ENCODE measurements at regions not wholly inside any gene's neighbourhood (a gene's known extent, or its start where the extent isn't known, plus 50 kb on each side); places are given as distances from the start of the nearest gene placed in this dataset.

GRCh38 chr6:100944644-100945043 lies 63.5 kb upstream of the ASCC3 start:
- H3K4me3 Mint-ChIP-seq = no peak overlapping the region
- peaks cover 0 to 4% (median 0%) of the 10 kb centered on the region in 3 donors for H3K27me3 Mint-ChIP-seq
- peaks cover 0 to 13% of the 10 kb centered on the region in 2 donors for H3K36me3 Mint-ChIP-seq
- DNase-seq (no peak), ATAC-seq (ENCODE audit: low read depth in 2 of 2) (no peak)
- no peak overlapping the region for H3K27ac Mint-ChIP-seq
- peaks cover 12 to 52% (median 24%) of the 10 kb centered on the region in 7 donors for H3K9me3 Mint-ChIP-seq
- H3K4me1 Mint-ChIP-seq = no peaks in the 10 kb centered on the region

- Mint-ChIP-seq H3K4me1 (no peaks in the 10 kb centered on the region), H3K9me3 (peaks cover 8 to 41% (median 18%) of the 10 kb centered on the region in 7 donors), H3K27ac (no peak overlapping the region), H3K27me3 (peaks cover 0 to 5% (median 0%) of the 10 kb centered on the region in 3 donors), H3K36me3 (peaks cover 0 to 10% of the 10 kb centered on the region in 2 donors), H3K4me3 (no peak overlapping the region)
- no peak for ATAC-seq (ENCODE audit: low read depth in 2 of 2)
- no peak for DNase-seq
Observed at GRCh38 chr6:100946021-100946540, 65.0 kb upstream of the ASCC3 start.

DNA sequence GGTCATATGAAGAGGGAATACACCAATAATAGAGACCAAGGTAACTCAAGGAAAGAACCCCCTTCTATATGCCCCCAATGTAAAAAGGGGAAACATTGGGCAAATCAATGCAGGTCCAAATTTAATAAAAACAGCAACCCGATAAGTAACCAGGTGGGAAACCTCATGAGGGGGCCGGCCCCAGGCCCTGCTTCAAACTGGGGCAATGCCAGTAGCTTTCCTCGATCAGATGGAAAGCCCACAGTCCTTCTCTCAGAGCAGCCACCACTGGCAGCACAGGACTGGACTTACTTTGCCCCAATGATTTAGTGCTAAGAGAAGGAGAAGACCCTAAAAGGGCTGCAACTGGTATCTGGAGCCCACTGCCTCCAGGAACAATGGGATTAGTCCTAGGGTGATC lies 65.6 kb upstream of the ASCC3 start:
- ATAC-seq (ENCODE audit: low read depth in 2 of 2) = no peak
- H3K9me3 Mint-ChIP-seq = peaks cover 8 to 38% (median 17%) of the 10 kb centered on the region in 7 donors

GRCh38 chr6:100948381-100949133 lies 67.4 kb upstream of the ASCC3 start:
- H3K4me1 Mint-ChIP-seq = no peaks in the 10 kb centered on the region

More for the DNA sequence above, 65.6 kb upstream of the ASCC3 start:
- H3K4me3 Mint-ChIP-seq = no peak overlapping the region
- peaks cover 0 to 8% of the 10 kb centered on the region in 2 donors for H3K36me3 Mint-ChIP-seq
- H3K4me1 Mint-ChIP-seq = no peaks in the 10 kb centered on the region
- H3K27me3 Mint-ChIP-seq = peaks cover 0 to 8% (median 0%) of the 10 kb centered on the region in 3 donors
- no peak overlapping the region for H3K27ac Mint-ChIP-seq
- DNase-seq = no peak

GRCh38 chr6:100952006-100952405 lies 70.9 kb upstream of the ASCC3 start:
- Mint-ChIP-seq H3K4me3 (no peak overlapping the region), H3K36me3 (peaks cover 0 to 8% of the 10 kb centered on the region in 2 donors), H3K27ac (peak overlapping the region in 1 of 6 donors; percentile 76), H3K9me3 (peaks cover 8 to 26% (median 12%) of the 10 kb centered on the region in 7 donors), H3K4me1 (no peaks in the 10 kb centered on the region), H3K27me3 (peaks cover 0 to 4% (median 0%) of the 10 kb centered on the region in 3 donors)
- ATAC-seq (ENCODE audit: low read depth in 2 of 2) (no peak), DNase-seq (no peak)

More at GRCh38 chr6:100948381-100949133, 67.4 kb upstream of the ASCC3 start:
- no peak for DNase-seq
- no peak for ATAC-seq (ENCODE audit: low read depth in 2 of 2)
- Mint-ChIP-seq H3K36me3 (peaks cover 0 to 8% of the 10 kb centered on the region in 2 donors), H3K27ac (no peak overlapping the region), H3K27me3 (peaks cover 0 to 8% (median 0%) of the 10 kb centered on the region in 3 donors), H3K4me3 (no peak overlapping the region), H3K9me3 (peaks cover 8 to 33% (median 15%) of the 10 kb centered on the region in 7 donors)

DNA sequence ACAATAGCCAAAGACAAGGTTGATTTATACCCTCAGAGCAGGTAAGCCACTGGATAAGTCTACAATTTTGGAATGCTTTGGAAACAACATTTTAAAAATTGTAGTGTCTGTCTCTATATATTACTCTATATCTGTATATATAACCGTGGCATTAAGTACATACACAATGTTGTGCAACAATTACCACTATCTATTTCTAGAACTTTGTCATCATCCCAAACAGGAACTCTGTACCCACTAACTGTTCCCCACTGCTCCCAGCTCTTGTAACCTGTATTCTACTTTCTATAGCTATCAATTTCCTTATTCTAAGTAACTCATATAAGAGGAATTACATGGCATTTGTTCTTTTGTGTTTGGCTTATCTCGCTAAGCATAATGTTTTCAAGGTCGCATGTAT lies 78.2 kb upstream of the ASCC3 start:
- H3K9me3 Mint-ChIP-seq = peaks cover 0 to 2% (median 0%) of the 10 kb centered on the region in 7 donors
- H3K27me3 Mint-ChIP-seq = peaks cover 0 to 3% (median 0%) of the 10 kb centered on the region in 3 donors
- H3K36me3 Mint-ChIP-seq = peaks cover 0 to 4% of the 10 kb centered on the region in 2 donors
- ATAC-seq (ENCODE audit: low read depth in 2 of 2) (no peak), DNase-seq (no peak)
- H3K4me1 Mint-ChIP-seq = no peaks in the 10 kb centered on the region
- H3K4me3 Mint-ChIP-seq = no peak overlapping the region
- H3K27ac Mint-ChIP-seq = no peak overlapping the region

DNA sequence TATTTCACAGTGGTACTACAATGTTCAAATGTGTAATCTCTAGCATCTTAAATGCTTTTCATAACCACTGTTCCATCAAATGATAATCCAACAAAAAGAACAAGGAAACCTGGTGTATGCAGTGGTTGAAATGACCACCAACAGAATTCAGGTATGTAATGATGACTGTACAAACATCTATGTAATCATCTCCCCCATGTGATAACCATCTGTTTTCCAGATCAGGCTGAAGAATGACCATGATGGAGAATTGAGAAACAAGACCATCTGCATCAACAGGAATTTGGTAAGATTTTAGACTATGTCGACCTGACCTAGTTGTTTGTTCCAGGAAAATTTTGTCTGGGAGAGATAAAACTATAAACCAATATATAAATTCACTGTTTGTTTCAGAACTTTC lies 81.3 kb upstream of the ASCC3 start:
- H3K27ac Mint-ChIP-seq = no peak overlapping the region
- no peaks in the 10 kb centered on the region for H3K4me1 Mint-ChIP-seq
- H3K4me3 Mint-ChIP-seq = no peak overlapping the region
- no peak for ATAC-seq (ENCODE audit: low read depth in 2 of 2)
- H3K36me3 Mint-ChIP-seq = peaks cover 0 to 4% of the 10 kb centered on the region in 2 donors
- DNase-seq = no peak
- peaks cover 0 to 2% (median 0%) of the 10 kb centered on the region in 7 donors for H3K9me3 Mint-ChIP-seq
- peaks cover 0 to 13% (median 0%) of the 10 kb centered on the region in 3 donors for H3K27me3 Mint-ChIP-seq

- Mint-ChIP-seq H3K27me3 (peaks cover 0 to 17% (median 5%) of the 10 kb centered on the region in 3 donors), H3K9me3 (peaks cover 0 to 11% (median 4%) of the 10 kb centered on the region in 7 donors), H3K27ac (no peak overlapping the region), H3K36me3 (peaks cover 0 to 4% of the 10 kb centered on the region in 2 donors), H3K4me1 (no peaks in the 10 kb centered on the region), H3K4me3 (no peak overlapping the region)
- no peak for DNase-seq
- no peak for ATAC-seq (ENCODE audit: low read depth in 2 of 2)
Observed at GRCh38 chr6:100965067-100965466, 83.9 kb upstream of the ASCC3 start.

DNA sequence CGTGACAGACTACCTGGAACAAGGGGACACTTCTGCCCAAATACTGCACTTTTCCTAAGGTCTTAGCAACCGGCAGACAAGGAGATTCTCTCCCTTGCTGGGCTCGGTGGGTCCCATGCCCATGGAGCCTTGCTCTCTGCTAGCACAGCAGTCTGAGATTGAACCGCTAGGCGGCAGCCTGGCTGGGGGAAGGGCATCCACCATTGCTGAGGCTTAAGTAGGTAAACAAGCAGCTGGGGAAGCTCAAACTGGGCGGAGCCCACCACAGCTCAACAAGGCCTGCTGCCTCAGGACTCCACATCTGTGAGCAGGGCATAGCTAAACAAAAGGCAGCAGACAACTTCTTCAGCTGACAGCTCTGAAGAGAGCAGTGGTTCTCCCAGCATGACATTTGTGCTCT lies 87.8 kb upstream of the ASCC3 start:
- peaks cover 0 to 7% of the 10 kb centered on the region in 2 donors for H3K36me3 Mint-ChIP-seq
- no peaks in the 10 kb centered on the region for H3K4me1 Mint-ChIP-seq
- ATAC-seq (ENCODE audit: low read depth in 2 of 2) = no peak
- H3K27me3 Mint-ChIP-seq = peaks cover 0 to 18% (median 5%) of the 10 kb centered on the region in 3 donors
- no peak overlapping the region for H3K27ac Mint-ChIP-seq
- peaks cover 8 to 31% (median 13%) of the 10 kb centered on the region in 7 donors for H3K9me3 Mint-ChIP-seq
- DNase-seq = no peak
- no peak overlapping the region for H3K4me3 Mint-ChIP-seq

DNA sequence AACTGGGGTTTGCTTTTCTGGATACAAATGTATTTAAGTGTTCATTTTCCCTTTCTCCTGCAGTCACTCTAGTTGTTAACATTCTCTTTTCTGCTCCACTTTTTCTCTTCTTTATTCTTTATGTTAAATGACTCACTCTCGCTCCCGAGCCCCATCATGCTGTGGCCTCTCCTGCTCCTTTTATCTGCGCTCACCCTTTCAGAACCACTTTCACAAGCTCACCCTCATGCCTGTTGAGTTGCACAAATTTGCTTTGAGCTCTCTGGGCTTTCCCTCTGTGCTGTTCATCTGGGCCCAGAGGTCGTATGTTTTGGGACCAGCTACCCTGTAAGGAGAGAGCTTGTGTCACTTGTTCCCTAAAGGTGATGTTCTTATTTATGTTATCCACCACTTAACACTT lies 98.1 kb upstream of the ASCC3 start:
- ATAC-seq (ENCODE audit: low read depth in 2 of 2) (no peak), DNase-seq (no peak)
- no peak overlapping the region for H3K4me3 Mint-ChIP-seq
- peaks cover 0 to 13% (median 5%) of the 10 kb centered on the region in 7 donors for H3K9me3 Mint-ChIP-seq
- H3K36me3 Mint-ChIP-seq = no peaks in the 10 kb centered on the region
- no peaks in the 10 kb centered on the region for H3K27me3 Mint-ChIP-seq
- no peaks in the 10 kb centered on the region for H3K4me1 Mint-ChIP-seq
- H3K27ac Mint-ChIP-seq = no peak overlapping the region

DNA sequence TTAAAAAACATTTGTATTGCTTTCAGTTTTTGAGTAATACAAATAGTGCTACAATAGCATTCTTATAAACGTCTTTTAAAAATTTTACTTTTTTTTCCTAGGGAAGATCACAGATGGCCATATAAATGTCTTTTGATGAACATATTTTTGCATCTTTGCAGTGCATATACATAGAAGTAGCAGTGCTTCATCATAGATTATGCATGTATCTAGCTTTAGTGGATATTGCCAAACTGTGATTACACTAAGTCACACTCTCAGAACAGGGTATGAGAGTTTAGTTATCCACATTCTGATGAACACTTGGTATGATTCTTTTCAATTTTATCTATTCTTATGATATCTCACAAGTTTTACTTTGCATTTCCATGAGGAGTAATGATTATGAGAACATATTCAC lies 99.8 kb upstream of the ASCC3 start:
- Mint-ChIP-seq H3K36me3 (no peaks in the 10 kb centered on the region), H3K27me3 (no peaks in the 10 kb centered on the region), H3K9me3 (peaks cover 0 to 9% (median 4%) of the 10 kb centered on the region in 7 donors), H3K4me3 (no peak overlapping the region), H3K27ac (no peak overlapping the region), H3K4me1 (no peaks in the 10 kb centered on the region)
- DNase-seq (no peak), ATAC-seq (ENCODE audit: low read depth in 2 of 2) (no peak)

GRCh38 chr6:100986921-100987320 lies 105.8 kb upstream of the ASCC3 start:
- H3K4me1 Mint-ChIP-seq = no peaks in the 10 kb centered on the region
- ATAC-seq (ENCODE audit: low read depth in 2 of 2) (no peak), DNase-seq (no peak)
- H3K9me3 Mint-ChIP-seq = peaks cover 0 to 12% (median 4%) of the 10 kb centered on the region in 7 donors
- H3K4me3 Mint-ChIP-seq = no peak overlapping the region
- no peaks in the 10 kb centered on the region for H3K36me3 Mint-ChIP-seq
- H3K27ac Mint-ChIP-seq = no peak overlapping the region
- H3K27me3 Mint-ChIP-seq = no peaks in the 10 kb centered on the region

DNA sequence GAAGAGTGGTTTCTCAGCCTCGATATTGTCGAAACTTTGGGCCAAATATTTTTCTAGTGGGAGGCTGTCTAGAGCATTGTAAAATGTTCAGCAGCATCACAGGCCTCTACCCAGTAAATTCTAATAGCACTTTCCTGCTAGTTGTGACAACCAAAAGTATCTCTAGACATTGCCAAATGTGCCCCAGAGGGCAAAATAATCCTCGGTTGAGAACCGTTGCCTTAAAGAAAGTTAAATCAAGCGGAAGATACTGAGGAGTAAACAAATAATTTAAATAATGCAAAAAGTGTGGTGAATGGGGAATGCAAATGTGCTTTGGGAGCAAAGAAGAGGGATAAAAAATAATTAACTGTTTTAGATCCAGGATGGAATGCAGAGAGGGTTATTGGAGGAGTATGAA lies 106.4 kb upstream of the ASCC3 start:
- Mint-ChIP-seq H3K27ac (peak overlapping the region in 2 of 6 donors; percentile 2 to 46), H3K4me3 (no peak overlapping the region), H3K36me3 (no peaks in the 10 kb centered on the region), H3K27me3 (no peaks in the 10 kb centered on the region), H3K4me1 (no peaks in the 10 kb centered on the region), H3K9me3 (peaks cover 0 to 18% (median 8%) of the 10 kb centered on the region in 7 donors)
- DNase-seq (no peak), ATAC-seq (ENCODE audit: low read depth in 2 of 2) (no peak)

- H3K36me3 Mint-ChIP-seq = no peaks in the 10 kb centered on the region
- H3K4me3 Mint-ChIP-seq = no peak overlapping the region
- H3K9me3 Mint-ChIP-seq = peaks cover 0 to 24% (median 8%) of the 10 kb centered on the region in 7 donors
- no peaks in the 10 kb centered on the region for H3K4me1 Mint-ChIP-seq
- no peak for DNase-seq
- no peak overlapping the region for H3K27ac Mint-ChIP-seq
- no peak for ATAC-seq (ENCODE audit: low read depth in 2 of 2)
- no peaks in the 10 kb centered on the region for H3K27me3 Mint-ChIP-seq
Observed at GRCh38 chr6:100988391-100988984, 107.4 kb upstream of the ASCC3 start.
